Peyer's patch (tissue), 4 donors: ENCODE measurements at regions not wholly inside any gene's neighbourhood (a gene's known extent, or its start where the extent isn't known, plus 50 kb on each side); places are given as distances from the start of the nearest gene placed in this dataset.

Source experiments
- CTCF ChIP-seq, 6 experiments: fragments of 450-650 bp in 4 of 6; fragments of 200-600 bp in 2 of 6; sonication (generic) in 1 of 6; IDR thresholded peaks; one replicate each; pipeline ENCODE4 v1.5.1; 2017 to 2019; ENCODE audit warnings: antibody characterized with exemption in 6 of 6, mild to moderate bottlenecking in 3 of 6, moderate library complexity in 1 of 6
- POLR2A ChIP-seq, 2 donors: fragments of 450-650 bp; IDR thresholded peaks; one replicate each; pipeline ENCODE4 v1.5.1; 2017; ENCODE audit warnings: antibody characterized with exemption in 2 of 2, mild to moderate bottlenecking in 2 of 2, moderate library complexity in 2 of 2

GRCh38 chr3:75237477-75237876, 426.7 kb upstream of the FRG2C start:
- TF ChIP-seq CTCF (IDR thresholded peaks at IDR 0.05) (no peak), POLR2A (IDR thresholded peaks at IDR 0.05) (no peak)
